Tibial artery (tissue), 4 donors: ENCODE measurements at regions not wholly inside any gene's neighbourhood (a gene's known extent, or its start where the extent isn't known, plus 50 kb on each side); places are given as distances from the start of the nearest gene placed in this dataset.

Experiments
- DNase-seq, 2 donors: peaks; one replicate each; pipeline ENCODE4 v3.0.0-alpha.2; 2019
- H3K27ac ChIP-seq, 2 donors: fragments of 200-600 bp; sonication (generic) in 1 of 2; 1 replicate in 1 of 2; 2 replicates in 1 of 2; pipeline ENCODE4 v1.5.1; 2018 to 2019; ENCODE audit warnings: mild to moderate bottlenecking in 1 of 2
- H3K27me3 ChIP-seq, 2 donors: fragments of 200-600 bp; sonication (generic) in 1 of 2; one replicate each; pipeline versions ENCODE4 v1.5.1 to v1.6.0; 2016 to 2019
- H3K36me3 ChIP-seq, 3 donors: fragments of 200-600 bp; sonication (generic) in 2 of 3; one replicate each; pipeline ENCODE4 v1.5.1; 2016 to 2019; ENCODE audit warnings: mild to moderate bottlenecking in 2 of 3
- H3K4me1 ChIP-seq, 4 donors: fragments of 200-600 bp; sonication (generic) in 2 of 4; 1 replicate in 3 of 4; 2 replicates in 1 of 4; pipeline ENCODE4 v1.5.1; 2016 to 2019
- H3K4me3 ChIP-seq, 2 donors: fragments of 200-600 bp; sonication (generic) in 1 of 2; 1 replicate in 1 of 2; 2 replicates in 1 of 2; pipeline ENCODE4 v1.5.1; 2018 to 2019; ENCODE audit warnings: mild to moderate bottlenecking in 2 of 2
- H3K9me3 ChIP-seq, 3 donors: fragments of 200-600 bp; sonication (generic) in 1 of 3; one replicate each; pipeline ENCODE4 v1.5.1; 2016 to 2019
- CTCF ChIP-seq, 2 experiments: fragments of 200-600 bp in 1 of 2; fragments of 450-650 bp in 1 of 2; IDR thresholded peaks; one replicate each; pipeline ENCODE4 v1.5.1; 2017 to 2019; ENCODE audit warnings: antibody characterized with exemption in 2 of 2, mild to moderate bottlenecking in 1 of 2, moderate library complexity in 1 of 2
- intact Hi-C: fragments of 100-400 bp; cut with DNase I; formaldehyde crosslinking; loops from one replicate; pipeline ENCODE4 v1.15.0; 2023; ENCODE audit warnings: low total_unique reads

DNA sequence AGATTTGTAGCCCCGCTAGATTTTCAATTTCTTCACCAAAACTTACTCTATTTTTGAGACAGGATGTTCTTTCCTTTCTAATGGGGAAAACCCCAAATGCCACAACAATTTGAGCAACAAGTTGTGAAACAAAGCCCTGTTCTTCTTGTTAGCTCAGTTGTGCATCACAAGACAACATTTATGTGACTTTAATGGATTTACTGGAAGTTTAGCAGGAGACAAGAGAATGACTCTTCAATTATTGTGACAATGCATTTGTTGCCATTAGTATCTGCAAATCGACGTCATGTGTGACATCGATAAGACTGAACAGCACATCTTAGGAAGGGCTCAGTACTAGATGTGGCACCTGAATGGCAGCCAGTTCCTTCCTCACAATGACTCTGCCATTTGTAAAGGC is 1028.9 kb upstream of the TMEM132C start:
- no peak for TF ChIP-seq CTCF (IDR thresholded peaks at IDR 0.05)
- DNase-seq = no peak
- Histone ChIP-seq H3K27me3 (no peaks in the 10 kb centered on the region), H3K4me3 (no peak overlapping the region), H3K4me1 (no peaks in the 10 kb centered on the region), H3K36me3 (no peaks in the 10 kb centered on the region), H3K27ac (no peak overlapping the region), H3K9me3 (no peaks in the 10 kb centered on the region)
- intact Hi-C loops = no loop called here

DNA sequence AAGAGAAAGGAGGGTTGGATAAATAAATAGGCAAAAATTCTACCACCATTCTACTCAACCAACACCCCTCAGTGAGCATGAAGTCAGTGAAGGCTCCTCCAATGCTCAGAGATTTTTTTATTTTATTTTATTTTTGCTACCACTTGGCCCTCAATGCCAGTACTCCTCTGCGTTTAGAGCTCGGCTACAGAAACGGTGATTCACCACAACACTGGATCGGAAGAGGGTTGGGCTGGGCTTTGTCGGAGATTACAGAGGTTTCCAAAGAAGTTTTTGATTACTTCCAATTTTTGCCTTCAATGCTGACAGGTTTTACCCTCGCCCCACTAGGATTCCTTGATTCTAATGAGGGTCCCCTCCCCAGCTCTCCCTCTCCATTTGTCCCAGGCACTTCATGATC is 1027.2 kb upstream of the TMEM132C start:
- no peak for TF ChIP-seq CTCF (IDR thresholded peaks at IDR 0.05)
- no peak overlapping the region for H3K4me3 ChIP-seq

GRCh38 chr12:127240249-127240929 is 1026.6 kb upstream of the TMEM132C start:
- no peak overlapping the region for H3K4me3 ChIP-seq
- intact Hi-C loops = no loop called here
- no peaks in the 10 kb centered on the region for H3K4me1 ChIP-seq
- H3K9me3 ChIP-seq = no peaks in the 10 kb centered on the region
- no peaks in the 10 kb centered on the region for H3K36me3 ChIP-seq
- TF ChIP-seq CTCF (IDR thresholded peaks at IDR 0.05) = no peak
- H3K27me3 ChIP-seq = no peaks in the 10 kb centered on the region
- DNase-seq = no peak
- no peak overlapping the region for H3K27ac ChIP-seq

More for the DNA sequence above, 1027.2 kb upstream of the TMEM132C start:
- intact Hi-C loops = no loop called here
- Histone ChIP-seq H3K9me3 (no peaks in the 10 kb centered on the region), H3K4me1 (no peaks in the 10 kb centered on the region), H3K36me3 (no peaks in the 10 kb centered on the region), H3K27ac (no peak overlapping the region), H3K27me3 (no peaks in the 10 kb centered on the region)
- no peak for DNase-seq

DNA sequence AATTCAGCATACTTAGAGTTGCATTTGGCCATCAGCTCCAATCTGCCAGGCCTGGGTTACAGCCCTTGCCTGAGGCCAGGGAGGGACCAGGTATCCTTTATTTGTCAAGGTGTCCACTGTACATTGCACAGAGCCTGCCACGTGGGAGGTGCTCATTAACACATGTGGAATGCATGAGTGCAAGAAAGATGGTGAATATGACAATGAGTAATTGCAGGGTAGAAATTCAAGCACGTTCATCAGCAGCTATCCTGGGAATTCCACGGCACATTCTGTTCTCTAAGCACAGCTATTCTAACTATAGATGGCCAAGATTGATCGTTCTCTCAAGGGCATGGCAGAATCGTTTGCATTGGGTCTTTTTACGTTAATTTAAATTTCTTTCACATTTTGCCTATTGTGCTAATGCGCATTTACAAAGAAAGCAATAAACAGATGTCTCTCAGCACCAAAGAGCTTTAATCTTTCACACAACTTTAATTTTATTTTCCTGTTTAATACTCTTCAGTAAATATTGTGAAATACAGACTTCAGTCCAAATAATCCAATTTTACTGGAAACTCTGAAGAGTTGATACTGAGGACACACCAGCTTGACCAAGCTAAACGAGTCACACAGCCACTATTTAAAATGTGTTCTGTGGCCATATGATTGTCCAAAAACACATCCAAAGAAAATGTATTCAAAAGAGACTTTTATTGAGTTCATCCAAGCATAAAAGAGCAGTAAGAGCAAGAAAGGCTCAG is 1025.7 kb upstream of the TMEM132C start:
- Histone ChIP-seq H3K4me1 (no peaks in the 10 kb centered on the region), H3K36me3 (no peaks in the 10 kb centered on the region), H3K27ac (no peak overlapping the region), H3K4me3 (no peak overlapping the region), H3K9me3 (no peaks in the 10 kb centered on the region), H3K27me3 (no peaks in the 10 kb centered on the region)
- peak in 1 of 2 donors; percentile 74 for DNase-seq
- intact Hi-C loops = no loop called here
- no peak for TF ChIP-seq CTCF (IDR thresholded peaks at IDR 0.05)

DNA sequence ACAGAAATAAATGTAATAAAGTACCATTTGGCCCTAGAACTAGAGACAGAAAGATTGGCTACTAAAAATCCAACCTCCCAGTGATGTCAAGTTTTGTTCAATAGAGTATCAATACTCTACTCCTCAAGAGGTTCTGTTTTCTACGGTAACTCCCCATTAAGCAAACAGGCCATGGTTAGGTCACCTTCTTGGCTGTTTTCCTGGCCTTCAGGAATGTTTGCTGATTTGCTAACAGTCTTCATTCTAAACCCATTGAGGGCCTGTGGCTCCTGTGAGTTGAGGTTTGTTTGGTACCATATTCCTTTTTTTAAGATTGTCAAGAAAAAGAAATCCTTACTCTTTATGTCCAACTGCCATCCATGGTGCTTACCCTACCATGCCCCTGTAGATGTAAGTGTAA is 1022.0 kb upstream of the TMEM132C start:
- Histone ChIP-seq H3K36me3 (no peaks in the 10 kb centered on the region), H3K9me3 (no peaks in the 10 kb centered on the region), H3K4me3 (no peak overlapping the region), H3K27me3 (no peaks in the 10 kb centered on the region), H3K4me1 (no peaks in the 10 kb centered on the region), H3K27ac (no peak overlapping the region)
- no peak for TF ChIP-seq CTCF (IDR thresholded peaks at IDR 0.05)
- no peak for DNase-seq
- intact Hi-C loops = no loop called here
